Naive thymus-derived CD4-positive, alpha-beta T cell (primary cell): ENCODE measurements at regions not wholly inside any gene's neighbourhood (a gene's known extent, or its start where the extent isn't known, plus 50 kb on each side); places are given as distances from the start of the nearest gene placed in this dataset.

Experiments
- ATAC-seq: fragments of 150-1000 bp; cut with Tn5 transposase; 2 replicates; pipeline ENCODE4 v1.10.0; 2021; ENCODE audit warnings: mild to moderate bottlenecking, moderate library complexity
- CTCF ChIA-PET: fragments of 350-600 bp; sonication (Branson Sonifier 250); formaldehyde crosslinking; loops from one replicate; lab custom pipeline; 2021; ENCODE audit warnings: antibody characterized with exemption; lab: Charles Lee
- POLR2A ChIA-PET: fragments of 350-600 bp; sonication (Branson Sonifier 250); formaldehyde crosslinking; loops from one replicate; lab custom pipeline; 2021; ENCODE audit warnings: antibody characterized with exemption, inconsistent platforms; lab: Charles Lee
- DNase-seq, 9 donors: peaks; one replicate each; pipeline versions ENCODE4 v3.0.0 to v3.0.0-alpha.2; 2020 to 2022; ENCODE audit warnings: mixed read lengths in 1 of 9
- H3K27ac ChIP-seq: one replicate; pipeline ENCODE4 v1.7.0; 2013; ENCODE audit warnings: mild to moderate bottlenecking, low read depth, low read length, moderate library complexity
- H3K27me3 ChIP-seq, 2 donors: one replicate each; pipeline ENCODE4 v1.7.0; 2013; ENCODE audit warnings: low read length in 2 of 2, mild to moderate bottlenecking in 2 of 2, moderate library complexity in 2 of 2; ENCODE audit not compliant: control insufficient read depth in 2 of 2, insufficient read depth in 2 of 2
- H3K36me3 ChIP-seq, 3 experiments: 1 replicate in 2 of 3; 2 replicates in 1 of 3; pipeline ENCODE4 v1.7.0; 2013; ENCODE audit warnings: low read length in 3 of 3, mild to moderate bottlenecking in 3 of 3, moderate library complexity in 1 of 3; ENCODE audit not compliant: insufficient read depth in 3 of 3, control insufficient read depth in 2 of 3
- H3K4me1 ChIP-seq, 2 donors: one replicate each; pipeline ENCODE4 v1.7.0; 2013; ENCODE audit warnings: low read length in 2 of 2, mild to moderate bottlenecking in 2 of 2, moderate library complexity in 1 of 2; ENCODE audit not compliant: control insufficient read depth in 2 of 2, insufficient read depth in 2 of 2
- H3K4me3 ChIP-seq: 2 replicates; pipeline ENCODE4 v1.7.0; 2013; ENCODE audit warnings: mild to moderate bottlenecking, low read length
- H3K9me3 ChIP-seq, 3 experiments: 1 replicate in 2 of 3; 2 replicates in 1 of 3; pipeline ENCODE4 v1.7.0; 2013; ENCODE audit warnings: low read length in 3 of 3; ENCODE audit not compliant: control insufficient read depth in 2 of 3
- H3K27ac Mint-ChIP-seq, 9 donors: one replicate each; pipeline ENCODE4 v1.8.0; 2020 to 2022; ENCODE audit warnings: mixed read lengths in 9 of 9, mild to moderate bottlenecking in 8 of 9, moderate library complexity in 5 of 9, inconsistent platforms in 2 of 9
- H3K27me3 Mint-ChIP-seq, 5 donors: one replicate each; pipeline ENCODE4 v1.8.0; 2021 to 2022; ENCODE audit warnings: mixed read lengths in 5 of 5, mild to moderate bottlenecking in 1 of 5
- H3K36me3 Mint-ChIP-seq, 5 donors: one replicate each; pipeline ENCODE4 v1.8.0; 2020 to 2022; ENCODE audit warnings: mixed read lengths in 5 of 5, mild to moderate bottlenecking in 3 of 5, inconsistent platforms in 1 of 5
- H3K4me1 Mint-ChIP-seq, 7 donors: one replicate each; pipeline ENCODE4 v1.8.0; 2020 to 2022; ENCODE audit warnings: mixed read lengths in 7 of 7, mild to moderate bottlenecking in 3 of 7, inconsistent platforms in 1 of 7
- H3K4me3 Mint-ChIP-seq, 10 donors: one replicate each; pipeline ENCODE4 v1.8.0; 2020 to 2022; ENCODE audit warnings: mild to moderate bottlenecking in 10 of 10, mixed read lengths in 10 of 10, moderate library complexity in 6 of 10, inconsistent platforms in 2 of 10
- H3K9me3 Mint-ChIP-seq, 11 donors: one replicate each; pipeline ENCODE4 v1.8.0; 2020 to 2022; ENCODE audit warnings: mixed read lengths in 11 of 11, mild to moderate bottlenecking in 4 of 11, inconsistent platforms in 1 of 11, moderate library complexity in 1 of 11
- intact Hi-C, 2 donors: fragments of 100-400 bp; cut with micrococcal nuclease; formaldehyde crosslinking; loops; one replicate each; pipeline ENCODE4 v1.15.1; 2023

DNA sequence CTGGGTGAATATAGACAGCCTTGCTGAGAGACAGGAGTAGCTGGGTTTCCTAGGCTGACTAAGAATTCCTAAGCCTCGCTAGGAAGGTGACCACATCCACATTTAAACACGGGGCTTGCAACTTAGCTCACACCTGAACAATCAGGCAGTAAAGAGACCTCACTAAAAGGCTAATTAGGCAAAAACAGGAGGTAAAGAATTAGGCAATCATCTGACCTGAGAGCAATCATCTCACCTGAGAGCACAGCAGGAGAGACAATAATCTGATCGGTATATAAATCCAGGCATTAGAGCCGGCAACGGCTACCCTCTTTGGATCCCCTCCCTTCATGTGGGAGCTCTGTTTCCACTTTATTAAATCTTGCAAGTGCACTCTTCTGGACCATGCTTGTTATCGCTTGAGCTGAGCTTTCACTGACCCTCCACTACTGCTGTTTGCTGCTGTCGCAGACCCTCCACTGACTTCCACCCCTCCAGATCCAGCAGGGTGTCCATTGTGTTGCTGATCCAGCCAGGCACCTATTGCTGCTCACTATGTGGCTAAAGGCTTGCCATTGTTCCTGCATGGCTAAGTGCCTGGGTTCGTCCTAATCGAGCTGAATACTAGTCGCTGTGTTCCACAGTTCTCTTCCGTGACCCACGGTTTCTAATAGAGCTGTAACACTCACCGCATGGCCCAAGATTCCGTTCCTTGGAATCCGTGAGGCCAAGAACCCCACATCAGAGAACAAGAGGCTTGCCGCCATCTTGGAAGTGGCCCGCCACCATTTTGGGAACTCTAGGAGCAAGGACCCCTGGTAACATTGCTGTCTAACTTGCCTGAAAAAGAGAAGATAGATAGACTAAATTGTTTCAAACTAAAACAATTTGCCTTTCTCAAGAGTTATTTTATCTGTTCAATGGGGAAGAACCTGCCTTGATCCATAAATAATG is 100.7 kb downstream of the TMSB4Y start:
- ChIA-PET CTCF (no interaction called here), POLR2A (interaction anchor here (2.1 kb wide), 1 partner anchor 100 kb away, joined by 6 read pairs; the partner anchor contains the start of gene TMSB4Y)
- Mint-ChIP-seq H3K27ac (peak overlapping the region in 5 of 9 donors; percentile 42 to 81 (median 69)), H3K36me3 (peaks cover 0 to 12% (median 0%) of the 10 kb centered on the region in 5 donors), H3K27me3 (no peaks in the 10 kb centered on the region), H3K4me1 (peaks cover 0 to 30% (median 5%) of the 10 kb centered on the region in 7 donors), H3K4me3 (peak overlapping the region in 3 of 10 donors; percentile 50 to 71 (median 52)), H3K9me3 (peaks cover 0 to 9% (median 0%) of the 10 kb centered on the region in 11 donors)
- no peak for ATAC-seq
- no peaks in the 10 kb centered on the region for H3K9me3 ChIP-seq
- no peak overlapping the region for H3K27ac ChIP-seq
- no peak for DNase-seq
- no peaks in the 10 kb centered on the region for H3K4me1 ChIP-seq
- no peaks in the 10 kb centered on the region for H3K27me3 ChIP-seq
- H3K36me3 ChIP-seq: no peaks in the 10 kb centered on the region
- H3K4me3 ChIP-seq: no peak overlapping the region
- intact Hi-C loops: loop anchor here (2.0 to 5.0 kb wide), 2 partner anchors 52 to 54 kb away; no protein-coding TSS in a partner anchor

DNA sequence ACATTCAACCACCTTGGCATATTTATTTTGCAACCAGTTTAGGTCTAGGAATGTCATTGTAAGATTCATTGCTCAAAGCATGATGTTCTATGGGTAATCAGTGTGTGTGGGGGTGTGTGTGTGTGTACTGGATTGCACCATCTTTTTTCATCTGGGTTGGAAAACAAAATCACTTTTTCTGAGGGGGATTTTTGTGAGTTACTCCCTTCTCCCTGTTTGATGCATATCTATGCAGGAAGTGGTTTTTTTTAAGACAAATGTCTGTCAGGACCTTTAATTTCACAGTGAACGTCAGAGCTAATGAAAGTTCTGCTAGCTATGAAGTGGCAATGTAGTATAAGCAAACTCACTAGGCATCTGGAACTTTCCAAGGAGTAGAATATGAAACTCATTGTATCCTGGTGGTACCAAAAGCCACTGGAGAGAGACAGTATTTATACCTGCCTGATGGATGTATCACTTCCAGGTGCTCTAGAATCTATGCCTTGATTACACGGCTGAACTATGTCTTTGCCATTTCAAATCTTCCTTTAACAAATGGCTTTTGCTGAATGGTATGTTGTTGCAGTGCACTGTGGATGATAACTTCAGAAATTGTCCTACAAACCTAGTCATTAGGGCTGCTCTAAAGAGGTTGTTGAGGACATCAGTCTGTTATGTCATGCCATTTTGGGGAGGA is 101.5 kb downstream of the TMSB4Y start:
- POLR2A ChIA-PET: interaction anchor here (2.1 kb wide), 1 partner anchor 101 kb away, joined by 6 read pairs; the partner anchor contains the start of gene TMSB4Y
- peak overlapping the region in 5 of 10 donors; percentile 49 to 71 (median 51) for H3K4me3 Mint-ChIP-seq

DNA sequence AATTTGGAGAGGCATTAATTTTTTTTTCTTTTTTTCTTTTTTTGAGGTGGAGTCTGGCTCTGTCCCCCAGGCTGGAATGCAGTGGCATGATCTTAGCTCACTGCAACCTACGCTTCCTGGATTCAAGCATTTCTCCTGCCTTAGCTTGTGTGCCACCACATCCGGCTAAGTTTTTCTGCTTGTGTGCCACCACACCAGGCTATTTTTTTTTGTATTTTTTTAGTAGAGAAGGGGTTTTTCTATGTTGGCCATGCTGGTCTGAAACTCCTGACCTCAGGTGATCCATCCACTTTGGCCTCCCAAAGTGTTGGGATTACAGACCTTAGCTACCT is 102.0 kb downstream of the TMSB4Y start:
- H3K9me3 Mint-ChIP-seq: peaks cover 0 to 19% (median 0%) of the 10 kb centered on the region in 11 donors
- CTCF ChIA-PET: interaction anchor here (1.1 kb wide), 1 partner anchor 55 kb away, joined by 3 read pairs; no protein-coding TSS in a partner anchor
- H3K4me3 ChIP-seq: no peak overlapping the region
- no peaks in the 10 kb centered on the region for H3K27me3 Mint-ChIP-seq
- peaks cover 0 to 34% (median 5%) of the 10 kb centered on the region in 7 donors for H3K4me1 Mint-ChIP-seq
- peak overlapping the region in 5 of 10 donors; percentile 49 to 71 (median 51) for H3K4me3 Mint-ChIP-seq
- no peak overlapping the region for H3K27ac ChIP-seq
- DNase-seq (peak in 1 of 9 donors; percentile 1), ATAC-seq (no peak)
- no peaks in the 10 kb centered on the region for H3K9me3 ChIP-seq
- peak overlapping the region in 5 of 9 donors; percentile 45 to 71 (median 58) for H3K27ac Mint-ChIP-seq
- POLR2A ChIA-PET: interaction anchor here (2.1 kb wide), 1 partner anchor 102 kb away, joined by 6 read pairs; the partner anchor contains the start of gene TMSB4Y
- no peaks in the 10 kb centered on the region for H3K4me1 ChIP-seq
- H3K27me3 ChIP-seq: no peaks in the 10 kb centered on the region
- H3K36me3 ChIP-seq: no peaks in the 10 kb centered on the region
- H3K36me3 Mint-ChIP-seq: peaks cover 0 to 15% (median 9%) of the 10 kb centered on the region in 5 donors
- intact Hi-C loops: loop anchor here (2.0 to 5.0 kb wide), 2 partner anchors 53 to 55 kb away; no protein-coding TSS in a partner anchor

More for the DNA sequence above, 101.5 kb downstream of the TMSB4Y start:
- Mint-ChIP-seq H3K36me3 (peaks cover 0 to 15% (median 6%) of the 10 kb centered on the region in 5 donors), H3K27ac (peak overlapping the region in 5 of 9 donors; percentile 58 to 81 (median 69)), H3K9me3 (peaks cover 0 to 16% (median 0%) of the 10 kb centered on the region in 11 donors), H3K4me1 (peaks cover 0 to 34% (median 5%) of the 10 kb centered on the region in 7 donors), H3K27me3 (no peaks in the 10 kb centered on the region)
- DNase-seq (peak in 1 of 9 donors; percentile 9), ATAC-seq (no peak)
- Histone ChIP-seq H3K36me3 (no peaks in the 10 kb centered on the region), H3K27ac (no peak overlapping the region), H3K27me3 (no peaks in the 10 kb centered on the region), H3K4me1 (no peaks in the 10 kb centered on the region), H3K9me3 (no peaks in the 10 kb centered on the region), H3K4me3 (no peak overlapping the region)
- intact Hi-C loops: loop anchor here (2.0 to 5.0 kb wide), 2 partner anchors 53 to 54 kb away; no protein-coding TSS in a partner anchor
- CTCF ChIA-PET: interaction anchor here (1.1 kb wide), 1 partner anchor 55 kb away, joined by 3 read pairs; no protein-coding TSS in a partner anchor

DNA sequence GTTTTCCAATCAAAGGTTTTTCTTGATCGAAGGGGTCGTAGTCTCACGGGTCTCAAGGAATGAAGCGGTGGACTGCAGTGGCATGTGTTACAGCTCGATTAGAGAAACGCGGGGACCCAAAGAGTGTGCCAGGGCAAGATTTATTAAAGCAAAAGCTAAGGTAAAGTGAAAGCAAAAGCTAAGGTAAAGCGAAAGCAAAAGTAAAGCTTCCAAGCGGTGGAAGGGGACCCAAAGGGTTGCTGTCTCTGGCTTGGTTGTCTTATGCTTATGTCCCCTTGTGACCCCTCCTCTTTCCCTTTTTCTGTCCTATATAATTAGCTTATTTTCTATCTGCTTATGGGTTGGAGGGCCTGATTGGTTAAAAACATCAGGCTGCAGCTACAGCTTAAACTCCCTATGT is 126.4 kb downstream of the TMSB4Y start:
- intact Hi-C loops: no loop called here

DNA sequence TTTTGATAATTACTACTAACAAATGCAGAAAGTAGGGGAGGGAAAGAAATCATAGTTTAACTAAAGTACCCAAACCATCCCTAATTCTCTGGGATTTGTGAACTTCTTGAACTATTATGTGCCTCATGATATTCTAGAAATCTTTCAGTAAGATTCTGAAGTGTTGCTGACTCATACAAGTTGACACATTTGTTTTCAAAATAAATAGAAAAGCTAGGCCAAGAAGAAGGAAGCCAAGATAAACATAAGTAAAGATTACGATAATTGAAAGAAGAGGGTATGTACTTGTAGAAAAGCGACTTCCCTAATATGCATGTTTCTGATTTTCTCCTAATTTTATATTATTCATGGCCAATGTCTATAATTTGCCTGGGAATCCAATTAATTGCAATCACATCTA is 140.7 kb downstream of the TMSB4Y start:
- no peaks in the 10 kb centered on the region for H3K4me1 Mint-ChIP-seq
- POLR2A ChIA-PET: no interaction called here
- no peak overlapping the region for H3K27ac ChIP-seq
- ATAC-seq (no peak), DNase-seq (no peak)
- H3K9me3 Mint-ChIP-seq: peaks cover 0 to 17% (median 0%) of the 10 kb centered on the region in 11 donors
- no peaks in the 10 kb centered on the region for H3K27me3 Mint-ChIP-seq
- no peaks in the 10 kb centered on the region for H3K9me3 ChIP-seq
- H3K27me3 ChIP-seq: no peaks in the 10 kb centered on the region
- H3K27ac Mint-ChIP-seq: no peak overlapping the region
- H3K36me3 Mint-ChIP-seq: peaks cover 0 to 18% (median 4%) of the 10 kb centered on the region in 5 donors
- CTCF ChIA-PET: no interaction called here
- H3K4me3 ChIP-seq: no peak overlapping the region
- intact Hi-C loops: no loop called here
- no peak overlapping the region for H3K4me3 Mint-ChIP-seq
- H3K36me3 ChIP-seq: no peaks in the 10 kb centered on the region
- H3K4me1 ChIP-seq: no peaks in the 10 kb centered on the region

More for the DNA sequence above, 126.4 kb downstream of the TMSB4Y start:
- Mint-ChIP-seq H3K4me3 (peak overlapping the region in 1 of 10 donors; percentile 17), H3K36me3 (no peaks in the 10 kb centered on the region), H3K4me1 (peaks cover 0 to 5% (median 0%) of the 10 kb centered on the region in 7 donors), H3K9me3 (peaks cover 0 to 6% (median 0%) of the 10 kb centered on the region in 11 donors), H3K27me3 (no peaks in the 10 kb centered on the region), H3K27ac (peak overlapping the region in 1 of 9 donors; percentile 65)
- Histone ChIP-seq H3K27ac (no peak overlapping the region), H3K36me3 (no peaks in the 10 kb centered on the region), H3K4me1 (no peaks in the 10 kb centered on the region), H3K27me3 (no peaks in the 10 kb centered on the region), H3K9me3 (no peaks in the 10 kb centered on the region), H3K4me3 (no peak overlapping the region)
- POLR2A ChIA-PET: no interaction called here
- DNase-seq: no peak
- no peak for ATAC-seq
- CTCF ChIA-PET: no interaction called here

DNA sequence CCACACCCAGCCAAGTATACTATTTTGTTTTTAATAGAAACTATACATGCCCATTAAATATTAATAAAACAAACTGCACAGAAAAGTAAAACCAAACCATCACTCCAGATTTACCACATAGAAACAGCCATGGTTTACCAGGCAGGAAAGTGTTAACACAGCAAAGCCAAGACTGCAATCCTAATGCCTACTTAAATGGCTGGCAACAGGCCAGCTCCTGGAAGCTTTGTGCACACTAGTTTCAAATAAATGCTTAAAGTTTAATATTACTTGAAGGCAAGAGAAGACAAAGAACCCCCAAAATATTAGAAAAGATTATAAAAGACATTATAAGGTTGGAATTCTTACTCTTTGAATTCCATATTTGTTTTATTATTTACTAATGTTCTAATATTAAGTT is 141.0 kb downstream of the VCY start:
- H3K27me3 Mint-ChIP-seq: no peaks in the 10 kb centered on the region
- Histone ChIP-seq H3K36me3 (no peaks in the 10 kb centered on the region), H3K9me3 (no peaks in the 10 kb centered on the region), H3K4me3 (no peak overlapping the region), H3K27me3 (no peaks in the 10 kb centered on the region), H3K27ac (no peak overlapping the region), H3K4me1 (no peaks in the 10 kb centered on the region)
- POLR2A ChIA-PET: no interaction called here
- H3K9me3 Mint-ChIP-seq: peaks cover 0 to 17% (median 0%) of the 10 kb centered on the region in 11 donors
- no peaks in the 10 kb centered on the region for H3K4me1 Mint-ChIP-seq
- H3K36me3 Mint-ChIP-seq: peaks cover 0 to 18% (median 4%) of the 10 kb centered on the region in 5 donors
- no peak overlapping the region for H3K27ac Mint-ChIP-seq
- no peak for ATAC-seq
- DNase-seq: no peak
- CTCF ChIA-PET: no interaction called here
- H3K4me3 Mint-ChIP-seq: no peak overlapping the region
- intact Hi-C loops: no loop called here
